Astrocyte (in vitro differentiated cells and primary cell): ENCODE measurements at regions not wholly inside any gene's neighbourhood (a gene's known extent, or its start where the extent isn't known, plus 50 kb on each side); places are given as distances from the start of the nearest gene placed in this dataset.

Source experiments
- EZH2 ChIP-seq: IDR thresholded peaks from 2 replicates; pipeline ENCODE4 v1.6.1; 2012; ENCODE audit warnings: mild to moderate bottlenecking, low read length, inconsistent platforms; ENCODE audit not compliant: insufficient read depth
- TF ChIP-seq, protein P1 (sequence below): IDR thresholded peaks from 2 replicates; pipeline ENCODE4 v1.5.1; 2011; ENCODE audit warnings: low read depth, mild to moderate bottlenecking, inconsistent platforms, low read length, moderate library complexity; ENCODE audit not compliant: insufficient read depth

DNA sequence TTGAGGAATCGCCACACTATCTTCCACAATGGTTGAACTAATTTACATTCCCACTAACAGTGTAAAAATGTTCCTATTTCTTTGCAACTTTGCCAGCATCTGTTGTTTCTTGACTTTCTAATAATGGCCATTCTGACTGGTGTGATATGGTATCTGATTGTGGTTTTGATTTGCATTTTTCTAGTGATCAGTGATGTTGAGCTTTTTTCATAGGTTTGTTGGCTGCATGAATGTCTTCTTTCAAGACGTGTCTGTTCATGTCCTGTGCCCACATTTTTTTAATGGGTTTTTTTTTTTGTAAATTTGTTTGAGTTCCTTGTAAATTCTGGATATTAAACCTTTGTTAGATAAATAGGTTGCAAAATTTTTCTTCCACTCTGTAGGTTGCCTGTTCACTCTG lies 615.9 kb downstream of the SEMA5A start:
- TF ChIP-seq, protein P1, sequence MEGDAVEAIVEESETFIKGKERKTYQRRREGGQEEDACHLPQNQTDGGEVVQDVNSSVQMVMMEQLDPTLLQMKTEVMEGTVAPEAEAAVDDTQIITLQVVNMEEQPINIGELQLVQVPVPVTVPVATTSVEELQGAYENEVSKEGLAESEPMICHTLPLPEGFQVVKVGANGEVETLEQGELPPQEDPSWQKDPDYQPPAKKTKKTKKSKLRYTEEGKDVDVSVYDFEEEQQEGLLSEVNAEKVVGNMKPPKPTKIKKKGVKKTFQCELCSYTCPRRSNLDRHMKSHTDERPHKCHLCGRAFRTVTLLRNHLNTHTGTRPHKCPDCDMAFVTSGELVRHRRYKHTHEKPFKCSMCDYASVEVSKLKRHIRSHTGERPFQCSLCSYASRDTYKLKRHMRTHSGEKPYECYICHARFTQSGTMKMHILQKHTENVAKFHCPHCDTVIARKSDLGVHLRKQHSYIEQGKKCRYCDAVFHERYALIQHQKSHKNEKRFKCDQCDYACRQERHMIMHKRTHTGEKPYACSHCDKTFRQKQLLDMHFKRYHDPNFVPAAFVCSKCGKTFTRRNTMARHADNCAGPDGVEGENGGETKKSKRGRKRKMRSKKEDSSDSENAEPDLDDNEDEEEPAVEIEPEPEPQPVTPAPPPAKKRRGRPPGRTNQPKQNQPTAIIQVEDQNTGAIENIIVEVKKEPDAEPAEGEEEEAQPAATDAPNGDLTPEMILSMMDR = no peak
- TF ChIP-seq EZH2 = no peak
